Stomach (tissue), 8 donors: ENCODE measurements at regions not wholly inside any gene's neighbourhood (a gene's known extent, or its start where the extent isn't known, plus 50 kb on each side); places are given as distances from the start of the nearest gene placed in this dataset.
"Not testable (repeated sequence)": the region's sequence is repeated elsewhere in the genome, so short reads cannot be mapped to it uniquely, and the experiment has no call there.

Experiments
- DNase-seq, 2 donors: peaks; one replicate each; pipeline versions ENCODE4 v3.0.0 to v3.0.0-alpha.2; 2013 to 2019
- H3K27ac ChIP-seq, 5 donors: fragments of 200-600 bp in 4 of 5; sonication (generic) in 4 of 5; one replicate each; pipeline ENCODE4 v1.5.1; 2013 to 2019; ENCODE audit warnings: mild to moderate bottlenecking in 1 of 5, moderate library complexity in 1 of 5
- H3K27me3 ChIP-seq, 3 donors: fragments of 200-600 bp; sonication (generic); one replicate each; pipeline ENCODE4 v1.5.1; 2017 to 2019; ENCODE audit warnings: mixed run types in 1 of 3
- H3K36me3 ChIP-seq, 4 donors: fragments of 200-600 bp; sonication (generic); 1 replicate in 3 of 4; 2 replicates in 1 of 4; pipeline ENCODE4 v1.5.1; 2016 to 2019
- H3K4me1 ChIP-seq, 4 donors: fragments of 200-600 bp; sonication (generic); one replicate each; pipeline ENCODE4 v1.5.1; 2016 to 2019
- H3K4me3 ChIP-seq, 4 donors: fragments of 200-600 bp; sonication (generic) in 3 of 4; one replicate each; pipeline ENCODE4 v1.5.1; 2016 to 2019; ENCODE audit warnings: mild to moderate bottlenecking in 1 of 4
- H3K9me3 ChIP-seq, 4 donors: fragments of 200-600 bp; sonication (generic); one replicate each; pipeline ENCODE4 v1.5.1; 2016 to 2019
- CTCF ChIP-seq, 7 experiments: fragments of 450-650 bp in 4 of 7; fragments of 200-600 bp in 3 of 7; sonication (generic) in 3 of 7; IDR thresholded peaks; one replicate each; pipeline ENCODE4 v1.5.1; 2016 to 2019; ENCODE audit warnings: antibody characterized with exemption in 7 of 7, control low read depth in 2 of 7, mild to moderate bottlenecking in 1 of 7
- EP300 ChIP-seq: sonication (generic); formaldehyde crosslinking; IDR thresholded peaks from one replicate; pipeline ENCODE4 v1.6.1; 2017; ENCODE audit warnings: antibody characterized with exemption
- POLR2A ChIP-seq, 4 donors: fragments of 450-650 bp; IDR thresholded peaks; one replicate each; pipeline ENCODE4 v1.6.1; 2016; ENCODE audit warnings: antibody characterized with exemption in 4 of 4, control low read depth in 2 of 4, mild to moderate bottlenecking in 1 of 4, moderate library complexity in 1 of 4
- POLR2AphosphoS5 ChIP-seq, 3 donors: sonication (generic); formaldehyde crosslinking; IDR thresholded peaks; one replicate each; pipeline ENCODE4 v1.6.1; 2016; ENCODE audit warnings: antibody characterized with exemption in 3 of 3
- whole genome bisulfite sequencing, 5 donors: extraction: QIAGEN DNeasy Blood & Tissue Kit in 3 of 5; methylation state at CpG; one replicate each; pipeline versions ENCODE4 v1.1.5 to v1.1.7; 2013 to 2018; 5-methylcytosine and 5-hydroxymethylcytosine counted together
- intact Hi-C: fragments of 100-400 bp; cut with DNase I; formaldehyde crosslinking; loops from one replicate; pipeline ENCODE4 v1.15.1; 2023; ENCODE audit warnings: low total_unique reads
- donor health status: healthy with polysubstance abuse.
- donor health status: Bipolar disorder and iron deficiency.
- donor health status: healthy.

GRCh38 chrX:67213686-67214085 is 330.1 kb upstream of the AR start:
- H3K36me3 ChIP-seq, H3K27me3 ChIP-seq, DNase-seq, H3K4me1 ChIP-seq, H3K27ac ChIP-seq, H3K9me3 ChIP-seq, intact Hi-C loops, H3K4me3 ChIP-seq: not testable (repeated sequence)
- 64 to 100% (median 86%) methylated on average over 1 to 3 of the region's 3 CpGs for WGBS, 5 donors

GRCh38 chrX:67207912-67208311 is 335.9 kb upstream of the AR start:
- TF ChIP-seq CTCF (IDR thresholded peaks at IDR 0.05) (no peak), POLR2AphosphoS5 (IDR thresholded peaks at IDR 0.05) (no peak), EP300 (no peak), POLR2A (IDR thresholded peaks at IDR 0.05) (no peak)
- DNase-seq: no peak
- no peaks in the 10 kb centered on the region for H3K36me3 ChIP-seq
- no peak overlapping the region for H3K4me3 ChIP-seq
- no peaks in the 10 kb centered on the region for H3K4me1 ChIP-seq
- intact Hi-C loops: no loop called here
- no peaks in the 10 kb centered on the region for H3K27me3 ChIP-seq
- peaks cover 0 to 5% (median 0%) of the 10 kb centered on the region in 4 donors for H3K9me3 ChIP-seq
- no peak overlapping the region for H3K27ac ChIP-seq
- WGBS, 5 donors: 49 to 75% (median 61%) methylated on average over 4 of the region's 4 CpGs

GRCh38 chrX:67159437-67159836 is 384.4 kb upstream of the AR start:
- Histone ChIP-seq H3K9me3 (peaks cover 0 to 4% (median 0%) of the 10 kb centered on the region in 4 donors), H3K4me1 (no peaks in the 10 kb centered on the region), H3K4me3 (no peak overlapping the region), H3K27ac (no peak overlapping the region), H3K36me3 (no peaks in the 10 kb centered on the region), H3K27me3 (no peaks in the 10 kb centered on the region)
- 51 to 72% (median 61%) methylated on average over 2 of the region's 2 CpGs for WGBS, 5 donors
- TF ChIP-seq CTCF (IDR thresholded peaks at IDR 0.05) (no peak), POLR2A (IDR thresholded peaks at IDR 0.05) (no peak), EP300 (no peak), POLR2AphosphoS5 (IDR thresholded peaks at IDR 0.05) (no peak)
- intact Hi-C loops: no loop called here
- DNase-seq: no peak

- no peaks in the 10 kb centered on the region for H3K27me3 ChIP-seq
- no peaks in the 10 kb centered on the region for H3K9me3 ChIP-seq
These were observed 429.2 kb upstream of the AR start for GRCh38 chrX:67114635-67115034.

GRCh38 chrX:67105758-67106116 is 438.1 kb upstream of the AR start:
- Histone ChIP-seq H3K4me1 (no peaks in the 10 kb centered on the region), H3K36me3 (no peaks in the 10 kb centered on the region), H3K9me3 (no peaks in the 10 kb centered on the region), H3K4me3 (no peak overlapping the region), H3K27me3 (no peaks in the 10 kb centered on the region), H3K27ac (no peak overlapping the region)
- no peak for DNase-seq
- 51 to 80% (median 65%) methylated on average over 2 of the region's 2 CpGs for WGBS, 5 donors
- intact Hi-C loops: no loop called here
- TF ChIP-seq POLR2A (IDR thresholded peaks at IDR 0.05): no peak
- no peak for TF ChIP-seq CTCF (IDR thresholded peaks at IDR 0.05)

More at GRCh38 chrX:67114635-67115034, 429.2 kb upstream of the AR start:
- no peaks in the 10 kb centered on the region for H3K4me1 ChIP-seq
- no peak overlapping the region for H3K27ac ChIP-seq
- no peak for DNase-seq
- TF ChIP-seq POLR2AphosphoS5 (IDR thresholded peaks at IDR 0.05) (no peak), EP300 (no peak), POLR2A (IDR thresholded peaks at IDR 0.05) (no peak), CTCF (IDR thresholded peaks at IDR 0.05) (no peak)
- intact Hi-C loops: no loop called here
- 76 to 88% (median 83%) methylated on average over 5 to 9 of the region's 9 CpGs for WGBS, 5 donors
- no peaks in the 10 kb centered on the region for H3K36me3 ChIP-seq
- H3K4me3 ChIP-seq: no peak overlapping the region
